ENCODE measurements at regions not wholly inside any gene's neighbourhood (a gene's known extent, or its start where the extent isn't known, plus 50 kb on each side); places are given as distances from the start of the nearest gene placed in this dataset.
"Not testable (repeated sequence)": the region's sequence is repeated elsewhere in the genome, so short reads cannot be mapped to it uniquely, and the experiment has no call there.

GRCh38 chr4:64807821-64808220, 398.6 kb upstream of the TECRL start:
- DNase-seq = no peak

GRCh38 chr4:64799751-64800150, 390.5 kb upstream of the TECRL start:
- DNase-seq = no peak

- DNase-seq = not testable (repeated sequence)
Measured at GRCh38 chr4:64798828-64799227, 389.6 kb upstream of the TECRL start.

GRCh38 chr4:64796581-64796980, 387.3 kb upstream of the TECRL start:
- DNase-seq = no peak

- peak; percentile 67 for DNase-seq
Measured at GRCh38 chr4:64784125-64784524, 374.9 kb upstream of the TECRL start.

GRCh38 chr4:64781737-64782326, 372.6 kb upstream of the TECRL start:
- DNase-seq = peak; percentile 24

- DNase-seq = no peak
Measured at GRCh38 chr4:64780664-64781063, 371.4 kb upstream of the TECRL start.

- DNase-seq = no peak
Measured at GRCh38 chr4:64777286-64777685, 368.0 kb upstream of the TECRL start.

- DNase-seq = no peak
Measured at GRCh38 chr4:64776820-64777219, 367.6 kb upstream of the TECRL start.

GRCh38 chr4:64774626-64775025, 365.4 kb upstream of the TECRL start:
- peak; percentile 1 for DNase-seq

GRCh38 chr4:64771149-64771548, 361.9 kb upstream of the TECRL start:
- DNase-seq = no peak

GRCh38 chr4:64767547-64767946, 358.3 kb upstream of the TECRL start:
- DNase-seq = no peak

- DNase-seq = no peak
Measured at GRCh38 chr4:64766565-64766964, 357.3 kb upstream of the TECRL start.

- peak; percentile 12 for DNase-seq
Measured at GRCh38 chr4:64756016-64756415, 346.8 kb upstream of the TECRL start.

- no peak for DNase-seq
Measured at GRCh38 chr4:64747919-64748715, 338.9 kb upstream of the TECRL start.

GRCh38 chr4:64738240-64738639, 329.0 kb upstream of the TECRL start:
- no peak for DNase-seq

GRCh38 chr4:64737854-64738138, 328.5 kb upstream of the TECRL start:
- DNase-seq = not testable (repeated sequence)

GRCh38 chr4:64737026-64737853, 328.0 kb upstream of the TECRL start:
- DNase-seq = no peak

- DNase-seq = no peak
Measured at GRCh38 chr4:64729561-64729960, 320.3 kb upstream of the TECRL start.

GRCh38 chr4:64727960-64728359, 318.7 kb upstream of the TECRL start:
- DNase-seq = no peak

GRCh38 chr4:64727391-64727790, 318.1 kb upstream of the TECRL start:
- not testable (repeated sequence) for DNase-seq

GRCh38 chr4:64724689-64725088, 315.4 kb upstream of the TECRL start:
- no peak for DNase-seq

GRCh38 chr4:64721106-64721505, 311.9 kb upstream of the TECRL start:
- no peak for DNase-seq

- no peak for DNase-seq
Measured at GRCh38 chr4:64718091-64718490, 308.8 kb upstream of the TECRL start.
